NCI-H345 (cell line): ENCODE measurements at regions not wholly inside any gene's neighbourhood (a gene's known extent, or its start where the extent isn't known, plus 50 kb on each side); places are given as distances from the start of the nearest gene placed in this dataset.
A peak's percentile ranks its signal among the peaks of the same experiment; 100 is the strongest.

Experiments used
- DNase-seq: peaks from one replicate; lab custom pipeline; 2025; lab: John Stamatoyannopoulos, UW

DNA sequence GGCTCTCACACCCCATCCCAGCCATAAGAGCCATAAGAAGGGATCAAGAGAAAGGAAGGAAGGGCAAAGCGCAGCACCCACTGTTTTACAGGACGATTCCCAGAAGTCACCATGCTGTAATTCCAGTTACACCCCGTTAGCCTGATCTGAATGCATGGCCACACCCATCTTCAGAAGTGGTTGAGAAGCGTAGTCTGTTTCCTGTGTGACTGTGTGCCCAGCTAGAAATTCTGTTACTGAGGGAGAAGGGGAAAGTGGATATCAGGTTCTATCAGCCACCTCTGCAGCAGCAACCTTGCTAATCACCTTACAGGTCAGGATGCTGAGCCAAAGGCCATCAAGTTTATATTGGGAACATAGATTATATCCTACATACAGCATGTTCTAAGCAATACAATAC lies 260.0 kb downstream of the ABHD5 start:
- no peak for DNase-seq

DNA sequence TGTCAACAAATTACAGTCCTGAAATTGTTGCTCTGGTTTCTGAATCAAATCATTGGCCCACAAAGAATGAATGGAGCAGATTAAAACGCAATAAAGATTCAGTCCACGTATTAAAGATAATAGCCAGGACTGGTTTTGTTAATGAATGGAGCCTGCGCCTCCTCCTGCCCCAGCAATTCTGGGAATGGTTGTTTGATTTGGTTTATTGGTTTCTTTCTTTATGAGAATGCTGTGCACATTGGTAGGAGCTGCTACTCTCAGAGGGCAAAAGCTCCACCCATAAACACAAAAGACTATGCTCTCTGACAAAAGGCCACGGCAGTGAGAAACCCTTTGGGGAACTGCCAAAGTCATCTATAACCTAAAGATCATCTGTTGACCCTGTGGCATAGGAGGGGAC lies 261.1 kb downstream of the ABHD5 start:
- DNase-seq, result no peak

DNA sequence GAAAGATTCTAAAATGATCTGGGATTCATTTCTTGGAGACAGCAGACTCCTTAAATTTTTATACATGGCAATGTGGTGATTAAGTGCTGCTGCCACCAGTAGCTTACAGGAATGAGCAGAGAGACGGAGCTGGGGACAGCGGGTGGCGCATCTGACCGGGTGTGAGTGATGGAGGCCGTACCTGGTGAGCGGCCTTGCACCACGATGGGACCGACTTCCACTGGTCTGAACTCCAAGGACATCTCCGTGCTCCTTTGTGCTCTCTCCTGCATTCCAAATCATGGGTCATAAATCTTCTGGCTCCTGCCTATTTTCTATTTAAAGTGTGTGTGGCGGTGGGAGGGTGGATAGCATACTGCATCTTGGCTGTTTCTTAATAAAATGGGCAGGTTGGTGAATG lies 262.6 kb downstream of the ABHD5 start:
- DNase-seq, result no peak

DNA sequence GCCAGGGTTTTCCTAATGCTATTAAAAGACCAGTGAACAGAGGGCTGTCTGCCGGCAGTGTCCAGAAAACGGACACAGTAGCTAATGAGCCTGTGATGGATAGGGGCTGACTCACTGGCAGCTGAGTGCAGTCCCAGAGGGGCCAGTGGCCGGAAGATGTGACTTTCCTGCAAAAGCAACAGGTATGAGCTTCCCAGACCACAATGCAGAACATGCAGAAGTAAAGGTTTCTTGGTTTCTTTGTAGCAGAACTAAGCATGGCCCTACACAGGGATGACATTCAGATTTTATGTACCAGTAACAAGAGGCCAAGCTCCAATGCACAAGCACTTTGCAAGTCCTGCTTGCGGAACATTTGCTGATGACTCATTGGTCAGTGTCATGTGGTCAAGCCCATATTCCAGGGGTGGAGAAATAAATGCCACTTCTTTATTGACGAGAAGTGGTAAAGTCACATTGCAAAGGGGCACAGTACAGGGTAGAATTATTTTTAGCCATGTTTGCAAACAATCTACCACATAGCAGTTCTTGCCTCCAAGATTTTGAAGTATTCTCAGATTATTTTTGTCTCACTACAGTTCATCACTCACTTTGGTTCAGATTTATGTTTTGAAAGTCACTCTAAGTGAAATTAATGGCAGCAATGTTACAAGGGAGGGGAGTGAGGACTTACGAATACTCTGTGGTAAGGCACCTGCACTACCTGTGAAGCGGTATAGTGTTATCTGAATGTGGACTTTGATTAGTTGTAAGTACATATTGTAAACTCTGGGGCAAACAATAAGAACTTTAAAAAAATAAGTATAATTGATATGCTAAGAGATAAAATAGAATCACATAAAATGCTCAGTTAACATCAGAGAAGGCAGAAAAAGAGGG lies 263.3 kb downstream of the ABHD5 start:
- DNase-seq, result no peak

DNA sequence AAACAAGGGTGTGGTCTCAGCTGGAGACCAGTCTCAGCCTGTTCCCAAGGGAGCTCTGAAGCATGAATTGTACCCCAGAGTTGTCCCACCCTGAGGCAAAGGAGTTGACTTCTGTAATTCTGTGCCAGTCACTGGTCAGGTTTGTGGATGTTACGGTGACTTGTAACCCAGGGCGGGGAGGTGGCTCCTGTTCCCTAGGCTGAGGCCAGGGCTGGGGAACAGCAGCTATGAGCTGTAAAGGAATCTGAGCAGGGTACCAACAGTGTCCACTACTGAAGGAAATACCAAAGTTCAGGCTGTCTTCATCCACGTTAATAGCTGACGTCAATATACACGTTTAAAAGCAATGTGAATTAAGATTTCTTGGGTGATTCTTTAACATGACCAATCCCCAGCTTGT lies 266.2 kb downstream of the ABHD5 start:
- DNase-seq, result no peak

DNA sequence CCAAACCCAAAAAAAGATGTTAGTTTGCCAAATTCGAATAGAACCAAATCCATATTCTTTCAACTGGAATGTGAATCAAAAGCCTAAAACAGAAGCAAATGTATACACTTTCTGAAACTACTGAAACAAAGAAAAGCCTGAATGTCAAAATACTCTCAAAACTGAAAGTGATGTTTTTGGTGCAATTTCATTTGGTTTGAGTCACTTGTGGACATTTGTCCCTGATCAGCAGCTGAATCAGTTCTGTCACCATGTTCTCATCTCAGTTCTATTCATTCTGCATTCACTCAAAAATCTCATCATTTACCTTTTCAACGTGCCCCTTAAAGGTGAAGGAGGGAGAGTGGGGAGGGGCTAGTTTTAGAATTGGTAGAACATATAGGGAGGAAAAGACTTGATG lies 266.8 kb downstream of the ABHD5 start:
- DNase-seq, result no peak

DNA sequence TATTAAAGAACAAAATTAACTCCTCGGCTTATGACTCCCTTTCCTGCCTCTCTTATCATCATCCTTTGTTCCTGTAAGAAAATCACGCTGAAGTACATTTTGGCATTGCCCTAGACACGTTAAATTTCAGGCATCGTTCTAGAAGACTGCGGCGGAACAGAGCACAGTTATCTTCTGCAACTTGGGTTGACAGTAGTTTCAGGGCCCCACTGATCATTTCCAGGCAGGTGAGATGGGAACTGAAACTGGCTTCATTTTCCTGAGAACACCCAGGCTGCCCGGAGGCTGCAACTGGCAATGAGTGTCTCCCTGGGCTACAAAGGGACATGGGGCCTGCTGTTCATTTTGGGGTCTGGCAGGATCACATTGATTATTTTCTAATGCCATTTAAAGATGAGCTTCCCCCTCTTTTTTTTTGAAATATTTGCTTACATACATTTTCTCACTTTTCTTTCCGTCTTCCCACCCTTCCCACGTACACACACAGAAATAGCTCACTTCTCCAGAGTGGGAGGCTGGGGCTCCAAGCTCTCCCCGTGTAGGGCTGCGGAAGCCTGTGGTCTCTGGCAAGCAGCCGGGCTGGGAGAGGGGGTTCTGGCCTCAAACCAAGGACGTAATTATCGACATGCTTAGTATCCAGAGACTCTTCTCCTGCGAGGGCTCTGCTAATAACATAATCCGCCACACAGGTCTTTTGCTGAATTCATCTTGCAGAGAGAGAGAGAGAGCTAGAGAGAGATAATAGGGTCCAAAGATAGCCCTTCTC lies 267.4 kb downstream of the ABHD5 start:
- no peak for DNase-seq

DNA sequence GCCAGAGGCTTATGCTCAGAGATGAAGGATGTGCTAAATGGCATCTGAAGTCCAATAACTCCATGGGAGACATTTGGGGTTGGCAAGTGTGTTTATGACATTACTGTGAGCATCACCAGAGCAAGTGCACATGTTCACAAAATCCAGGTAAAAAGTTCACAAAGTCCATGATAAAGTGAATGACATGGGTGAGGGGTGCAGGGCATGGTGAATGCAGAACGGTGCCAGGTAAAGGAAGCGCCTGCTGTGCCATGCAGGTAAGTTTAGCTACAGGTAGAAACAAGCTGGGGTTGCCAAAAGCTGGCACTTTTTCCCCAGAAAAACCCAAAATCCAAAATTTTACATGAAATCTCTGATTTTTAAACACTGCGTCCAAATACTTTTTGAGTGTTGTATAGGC lies 268.2 kb downstream of the ABHD5 start:
- DNase-seq, result no peak

DNA sequence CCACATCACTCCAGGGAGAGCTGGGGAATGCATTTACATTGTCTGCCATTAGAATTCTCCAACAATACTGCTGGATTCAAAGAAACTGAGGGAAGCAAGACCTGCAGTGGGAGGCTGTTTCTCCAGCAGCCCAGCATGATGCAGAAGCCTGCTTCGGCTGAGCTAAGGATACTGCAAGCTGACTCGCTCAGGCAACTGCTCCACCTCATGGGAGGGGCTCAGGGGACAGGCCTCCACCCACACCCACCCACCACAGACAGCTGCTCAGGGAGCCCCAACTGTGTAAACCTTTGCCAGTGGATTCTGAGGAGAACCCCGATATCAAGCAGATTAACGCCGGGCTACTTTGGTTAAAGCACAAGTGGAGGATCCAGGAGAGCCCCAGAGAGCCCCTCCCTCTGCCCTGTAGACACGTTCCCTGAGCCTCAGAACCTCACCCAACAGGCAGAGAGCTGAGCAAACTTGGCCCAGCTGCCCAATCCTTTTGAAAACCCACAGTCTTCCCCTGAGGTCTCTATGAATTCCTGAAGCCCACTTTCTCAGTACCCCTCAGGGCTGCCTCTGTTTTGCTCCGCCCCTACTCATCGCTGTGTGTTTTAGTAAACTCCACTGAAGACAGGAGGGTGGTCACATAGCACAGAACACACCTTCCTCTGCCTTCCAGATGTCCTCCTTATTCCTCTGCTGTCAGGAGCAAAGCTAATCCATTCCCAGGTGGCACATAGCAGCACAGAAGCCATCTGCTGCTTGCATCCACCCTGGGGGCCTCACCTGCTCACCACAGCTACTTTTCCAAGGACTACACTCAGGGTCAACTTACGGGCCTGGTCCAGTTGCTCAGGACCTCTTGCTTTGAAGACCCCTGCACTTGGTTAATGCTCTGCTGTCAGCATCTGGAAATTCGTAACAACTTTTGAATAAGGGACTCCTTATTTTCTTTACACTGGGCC lies 269.0 kb downstream of the ABHD5 start:
- no peak for DNase-seq

DNA sequence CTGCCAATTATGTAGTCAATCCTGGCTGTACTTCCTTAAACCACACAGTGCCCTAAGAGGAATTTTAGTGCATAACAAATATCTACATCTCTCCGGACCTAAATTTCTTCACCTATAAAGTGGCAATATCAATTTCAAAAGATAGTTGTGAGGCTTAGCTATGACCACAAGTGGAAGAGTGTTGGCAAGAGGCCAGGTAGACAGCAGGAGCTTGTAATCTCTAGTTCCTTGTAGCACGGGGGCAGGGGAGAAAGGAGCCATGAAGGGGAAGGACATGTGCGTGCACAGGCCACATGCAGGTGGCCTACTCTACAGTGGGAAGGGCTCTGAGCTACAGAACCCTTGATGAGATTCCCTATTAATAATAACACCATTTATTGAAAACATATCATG lies 269.7 kb downstream of the ABHD5 start:
- DNase-seq, result peak; percentile 29

DNA sequence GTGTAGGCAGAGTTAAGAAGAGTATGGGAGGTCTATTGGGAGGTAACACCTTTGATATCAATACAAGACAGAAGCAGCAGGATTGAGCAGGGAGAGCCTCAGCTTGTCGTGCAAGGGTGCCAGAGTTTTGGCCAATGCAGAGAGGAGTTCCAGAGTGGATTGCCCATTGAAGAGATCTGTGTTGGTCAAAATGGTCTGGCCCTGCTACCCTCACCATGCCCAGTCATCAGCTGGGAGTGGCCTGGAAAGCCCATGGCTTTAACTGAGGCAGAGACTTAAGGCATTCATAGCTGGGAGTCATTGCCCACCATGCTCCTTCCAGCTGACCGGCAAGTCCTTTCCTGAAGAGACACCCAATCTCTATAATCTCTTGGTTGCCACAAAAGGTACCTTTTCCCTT lies 271.3 kb downstream of the ABHD5 start:
- no peak for DNase-seq

DNA sequence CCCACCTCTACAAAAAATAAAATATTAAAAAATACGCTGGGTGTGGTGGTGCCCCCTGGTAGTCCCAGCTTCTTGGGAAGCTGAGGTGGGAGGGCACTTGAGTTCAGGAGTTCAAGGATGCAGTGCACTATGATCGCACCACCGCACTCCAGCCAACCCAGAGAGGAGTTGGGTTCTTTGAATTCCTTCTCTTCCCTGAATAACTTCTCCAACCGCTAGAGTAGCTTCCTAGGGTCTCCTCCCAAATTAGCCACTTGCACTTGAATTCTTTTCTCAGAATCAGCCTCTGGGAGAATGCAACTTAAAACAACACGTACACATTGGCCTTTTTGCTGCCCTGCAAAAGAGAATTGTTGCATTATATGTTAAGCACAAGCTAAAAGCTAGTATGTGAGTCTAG lies 272.5 kb downstream of the ABHD5 start:
- no peak for DNase-seq

DNA sequence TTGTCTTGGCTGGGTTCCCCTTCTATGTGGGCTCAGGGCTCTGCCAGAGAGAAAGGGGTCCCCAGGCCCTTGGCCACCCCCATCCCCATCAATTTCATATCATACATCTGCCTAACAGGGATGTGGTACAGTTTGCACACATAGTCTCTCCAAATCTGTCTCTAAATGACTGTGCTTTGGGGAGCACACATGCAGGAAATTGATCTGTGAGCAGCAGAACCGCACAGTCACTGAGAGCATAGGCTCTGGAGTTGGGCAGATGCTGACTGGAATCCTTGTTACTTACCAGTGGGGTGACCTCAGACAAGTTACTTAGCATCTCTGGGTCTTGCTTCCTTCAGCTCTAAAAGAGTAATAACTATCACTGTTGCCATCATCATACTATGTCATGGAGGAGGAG lies 273.9 kb downstream of the ABHD5 start:
- DNase-seq, result no peak

DNA sequence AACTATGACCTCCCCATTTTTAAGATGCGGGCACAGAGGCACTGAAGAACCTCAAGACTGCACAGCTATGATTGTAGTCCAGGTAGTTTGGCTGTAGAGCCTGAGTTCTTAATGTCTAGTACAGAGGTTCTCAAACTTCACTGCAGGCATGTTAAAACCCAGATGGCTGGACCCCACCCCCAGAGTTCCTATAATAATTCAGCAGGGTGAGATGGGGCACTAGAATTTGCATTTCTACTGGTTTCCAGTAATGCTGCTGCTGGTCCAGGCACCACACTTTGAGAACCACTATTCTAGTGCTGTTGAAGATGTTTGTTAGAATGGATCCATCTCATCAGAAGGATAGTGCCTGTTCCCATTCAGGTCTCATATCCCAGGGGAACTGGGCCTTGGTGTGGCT lies 274.9 kb downstream of the ABHD5 start:
- DNase-seq, result no peak

DNA sequence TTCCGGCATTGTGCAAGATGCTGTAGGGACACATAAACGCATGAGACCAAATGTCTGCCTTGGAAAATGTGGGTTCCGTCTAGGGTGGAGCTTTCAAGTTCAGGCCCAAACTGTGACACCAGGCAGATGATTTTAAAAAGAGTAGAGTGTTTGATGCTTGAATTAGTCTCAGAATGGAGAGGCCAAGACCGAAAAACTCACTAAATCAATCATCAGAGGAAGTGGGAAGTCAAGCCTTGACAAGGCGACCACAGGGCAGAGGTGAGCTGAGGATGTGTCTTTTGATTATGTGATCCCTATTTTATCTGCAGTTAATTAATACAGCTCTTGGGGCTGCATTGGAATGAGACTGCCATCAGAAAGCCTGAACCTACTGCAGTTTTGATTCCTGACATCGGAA lies 275.4 kb downstream of the ABHD5 start:
- no peak for DNase-seq

DNA sequence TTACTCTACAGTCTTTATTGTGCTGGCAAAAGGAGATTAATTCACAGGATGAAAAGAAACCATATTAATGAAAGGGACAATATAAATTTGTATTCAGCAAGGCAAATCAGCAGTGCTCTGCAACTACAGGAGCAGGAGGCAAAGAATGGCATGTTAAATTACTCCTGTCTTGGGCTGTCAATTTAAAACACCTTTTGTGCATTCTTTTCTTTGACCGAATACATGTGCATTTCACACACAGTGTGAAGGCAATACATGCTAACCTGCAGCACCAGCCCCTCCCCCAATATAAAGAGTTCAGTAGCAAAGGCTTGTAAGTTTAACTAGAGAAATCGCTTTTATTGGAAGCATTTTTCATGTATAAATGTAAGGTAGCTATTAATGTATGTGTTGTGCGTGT lies 275.2 kb upstream of the TOPAZ1 start:
- no peak for DNase-seq

DNA sequence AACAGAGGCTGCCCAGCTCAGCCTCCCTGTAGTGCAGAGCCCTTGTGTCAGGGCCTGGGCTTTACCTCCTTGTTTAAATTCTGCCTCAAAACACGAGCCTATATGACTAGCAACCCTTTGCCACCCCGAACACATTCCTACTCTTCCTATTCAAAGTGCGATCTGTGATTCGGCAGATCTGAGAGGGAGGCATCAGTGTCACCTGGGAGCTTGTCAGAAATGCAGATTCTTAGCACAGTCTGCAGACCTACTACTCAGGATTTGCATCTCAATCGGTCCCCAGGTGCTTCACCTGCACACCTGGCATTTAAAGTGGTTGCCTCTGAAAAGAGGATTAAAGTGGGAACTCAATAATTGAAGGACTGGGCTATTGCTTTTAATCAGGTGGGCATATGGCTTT lies 273.2 kb upstream of the TOPAZ1 start:
- DNase-seq, result peak; percentile 72

DNA sequence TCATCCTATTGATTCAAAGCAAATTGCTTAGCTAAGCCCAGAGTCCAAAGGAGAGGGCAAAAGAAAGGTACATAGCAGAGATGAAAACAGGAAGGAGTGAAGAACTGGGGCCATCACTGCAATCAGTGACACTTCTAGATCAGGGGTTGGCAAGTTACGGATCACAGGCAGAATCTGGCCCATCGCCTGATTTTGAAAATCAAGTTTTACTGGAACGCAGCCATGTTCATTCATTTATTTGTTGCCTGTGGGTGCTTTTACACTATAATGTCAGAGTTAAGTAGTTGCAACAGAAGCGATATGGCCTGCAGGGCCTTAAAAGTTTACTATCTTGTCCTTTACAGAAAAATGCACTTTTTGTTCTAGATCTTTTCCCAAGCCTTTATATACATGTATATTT lies 271.7 kb upstream of the TOPAZ1 start:
- DNase-seq, result peak; percentile 60

DNA sequence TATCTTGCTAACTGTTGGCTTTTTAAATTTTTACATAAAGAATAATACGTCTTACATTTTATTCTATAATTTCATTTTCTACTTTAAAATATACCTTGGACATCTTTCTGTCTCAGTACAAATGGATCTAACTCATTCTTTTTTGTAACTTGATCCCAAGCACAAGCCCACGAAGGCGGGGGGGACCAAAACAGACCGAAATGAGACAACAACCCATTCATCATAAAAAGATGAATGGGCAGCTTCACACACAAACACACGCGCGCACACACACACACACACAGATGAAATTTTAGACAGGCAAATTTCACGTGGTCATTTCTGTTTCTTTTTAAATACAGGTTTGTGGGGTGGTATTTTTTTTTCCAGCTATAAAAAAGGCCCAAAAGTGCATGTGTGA lies 271.3 kb upstream of the TOPAZ1 start:
- DNase-seq, result no peak

DNA sequence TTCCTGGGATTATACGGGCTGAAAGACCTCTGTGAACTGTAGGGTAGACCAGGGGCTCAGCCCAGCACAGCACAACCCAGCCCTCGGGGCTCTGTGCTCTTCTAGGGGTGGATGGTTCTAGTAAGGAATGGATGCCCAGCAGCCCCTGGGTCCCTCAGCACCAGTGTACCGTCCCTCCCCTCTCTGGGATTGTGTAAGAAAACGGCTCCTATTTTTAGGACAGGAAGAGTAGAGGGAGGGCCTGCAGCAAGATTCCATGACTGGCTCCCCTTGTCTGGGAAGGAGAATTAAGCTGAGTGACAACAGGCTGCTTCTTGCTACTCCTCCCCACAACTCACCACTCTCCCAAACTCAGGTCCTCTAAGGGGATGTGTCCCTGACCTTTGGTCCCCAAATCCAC lies 270.8 kb upstream of the TOPAZ1 start:
- no peak for DNase-seq

DNA sequence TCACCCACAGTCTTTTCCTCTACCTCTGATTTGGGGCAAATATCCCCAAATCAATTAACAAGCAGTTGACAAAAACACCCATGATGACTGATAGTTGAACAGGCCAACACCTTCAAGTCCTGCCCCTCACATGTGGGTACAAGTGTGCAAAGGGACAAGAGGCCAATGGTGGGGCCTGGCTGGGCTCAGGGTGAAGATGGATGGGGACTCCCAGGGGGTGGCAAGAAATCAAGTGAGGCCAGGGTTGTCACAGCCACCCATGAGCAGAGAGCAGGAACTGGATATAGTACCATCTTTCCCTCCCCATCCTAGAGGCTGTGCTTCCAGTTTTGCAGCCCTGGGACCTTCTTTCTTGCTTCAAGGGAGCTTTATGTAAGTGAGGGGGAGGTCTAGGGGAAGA lies 270.2 kb upstream of the TOPAZ1 start:
- no peak for DNase-seq

DNA sequence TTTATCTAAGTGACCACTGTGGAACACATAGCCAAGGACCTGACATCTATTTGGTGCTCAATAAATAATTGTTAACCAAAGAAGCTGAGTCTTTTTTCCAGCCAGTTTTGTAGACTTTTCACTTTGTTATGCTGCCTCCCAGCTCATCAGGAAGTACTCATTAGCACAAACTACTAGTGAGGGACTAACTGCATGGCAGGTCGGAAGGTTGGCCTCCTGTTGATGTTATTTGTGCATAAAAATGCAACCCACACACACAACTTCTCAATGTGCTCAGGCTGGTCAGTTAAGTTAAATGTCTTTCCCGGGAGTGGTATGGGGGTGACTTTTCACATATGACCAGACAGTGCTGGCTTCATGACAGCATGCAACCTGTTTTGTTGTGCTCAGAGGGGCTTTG lies 263.0 kb upstream of the TOPAZ1 start:
- DNase-seq, result no peak
